ENCODE measurements at regions not wholly inside any gene's neighbourhood (a gene's known extent, or its start where the extent isn't known, plus 50 kb on each side); places are given as distances from the start of the nearest gene placed in this dataset.

DNA sequence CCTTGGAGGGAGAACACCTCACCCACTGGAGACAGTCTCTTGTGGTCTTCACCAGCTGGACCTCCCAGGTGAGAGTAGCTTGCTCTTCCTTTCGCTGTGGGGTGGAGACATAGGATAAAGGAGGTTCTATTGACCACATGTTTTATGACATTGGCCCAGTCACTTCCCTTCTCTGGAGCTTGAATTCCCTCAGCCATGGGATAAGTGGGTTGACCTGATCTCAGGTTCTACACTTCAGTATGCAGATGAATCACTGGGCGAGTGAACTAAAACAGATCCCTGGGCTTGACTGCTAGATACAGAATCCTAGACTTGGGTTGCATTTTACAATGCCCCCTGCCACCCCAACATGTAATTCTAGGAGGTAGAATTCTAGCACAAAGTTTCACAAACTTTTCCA lies 54.8 kb upstream of the PRSS23 start:
- TF ChIP-seq, protein P1, sequence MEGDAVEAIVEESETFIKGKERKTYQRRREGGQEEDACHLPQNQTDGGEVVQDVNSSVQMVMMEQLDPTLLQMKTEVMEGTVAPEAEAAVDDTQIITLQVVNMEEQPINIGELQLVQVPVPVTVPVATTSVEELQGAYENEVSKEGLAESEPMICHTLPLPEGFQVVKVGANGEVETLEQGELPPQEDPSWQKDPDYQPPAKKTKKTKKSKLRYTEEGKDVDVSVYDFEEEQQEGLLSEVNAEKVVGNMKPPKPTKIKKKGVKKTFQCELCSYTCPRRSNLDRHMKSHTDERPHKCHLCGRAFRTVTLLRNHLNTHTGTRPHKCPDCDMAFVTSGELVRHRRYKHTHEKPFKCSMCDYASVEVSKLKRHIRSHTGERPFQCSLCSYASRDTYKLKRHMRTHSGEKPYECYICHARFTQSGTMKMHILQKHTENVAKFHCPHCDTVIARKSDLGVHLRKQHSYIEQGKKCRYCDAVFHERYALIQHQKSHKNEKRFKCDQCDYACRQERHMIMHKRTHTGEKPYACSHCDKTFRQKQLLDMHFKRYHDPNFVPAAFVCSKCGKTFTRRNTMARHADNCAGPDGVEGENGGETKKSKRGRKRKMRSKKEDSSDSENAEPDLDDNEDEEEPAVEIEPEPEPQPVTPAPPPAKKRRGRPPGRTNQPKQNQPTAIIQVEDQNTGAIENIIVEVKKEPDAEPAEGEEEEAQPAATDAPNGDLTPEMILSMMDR (IDR thresholded peaks at IDR 0.05; ENCODE audit: poor library complexity) = no peak
- no peak for TF ChIP-seq EZH2 (IDR thresholded peaks at IDR 0.05; ENCODE audit: borderline replicate concordance)
- no peak for TF ChIP-seq EZH2phosphoT487 (IDR thresholded peaks at IDR 0.05; ENCODE audit: low read depth, severe bottlenecking, unreplicated experiment)

All from hepatocyte (in vitro differentiated cells).